ENCODE measurements at regions not wholly inside any gene's neighbourhood (a gene's known extent, or its start where the extent isn't known, plus 50 kb on each side); places are given as distances from the start of the nearest gene placed in this dataset.

- peaks cover 88% of the 10 kb centered on the region for H3K9me3 Mint-ChIP-seq
- Histone ChIP-seq H3F3A (replicated peaks; ENCODE audit: low read depth) (no peaks in the 10 kb centered on the region), H3K4me2 (no peak overlapping the region), H4K20me1 (replicated peaks; ENCODE audit: insufficient read depth) (no peaks in the 10 kb centered on the region), H3K27ac (ENCODE audit: low read depth) (no peak overlapping the region), H3K9me2 (ENCODE audit: insufficient read depth) (no peaks in the 10 kb centered on the region), H3K4me1 (ENCODE audit: insufficient read depth) (no peaks in the 10 kb centered on the region), H3K27me3 (ENCODE audit: insufficient read depth) (no peaks in the 10 kb centered on the region), H2AFZ (no peak overlapping the region), H3K79me2 (replicated peaks; ENCODE audit: insufficient read depth) (no peaks in the 10 kb centered on the region), H3K36me3 (ENCODE audit: insufficient read depth) (peaks cover 6% of the 10 kb centered on the region; the same call in 1 of the 2 replicates), H3K4me3 (no peak overlapping the region)
- DNase-seq (ENCODE audit: low spot score), result no peak
- no peak for TF ChIP-seq POLR2AphosphoS5 (IDR thresholded peaks at IDR 0.05; ENCODE audit: low read depth)
- TF ChIP-seq, protein P1, sequence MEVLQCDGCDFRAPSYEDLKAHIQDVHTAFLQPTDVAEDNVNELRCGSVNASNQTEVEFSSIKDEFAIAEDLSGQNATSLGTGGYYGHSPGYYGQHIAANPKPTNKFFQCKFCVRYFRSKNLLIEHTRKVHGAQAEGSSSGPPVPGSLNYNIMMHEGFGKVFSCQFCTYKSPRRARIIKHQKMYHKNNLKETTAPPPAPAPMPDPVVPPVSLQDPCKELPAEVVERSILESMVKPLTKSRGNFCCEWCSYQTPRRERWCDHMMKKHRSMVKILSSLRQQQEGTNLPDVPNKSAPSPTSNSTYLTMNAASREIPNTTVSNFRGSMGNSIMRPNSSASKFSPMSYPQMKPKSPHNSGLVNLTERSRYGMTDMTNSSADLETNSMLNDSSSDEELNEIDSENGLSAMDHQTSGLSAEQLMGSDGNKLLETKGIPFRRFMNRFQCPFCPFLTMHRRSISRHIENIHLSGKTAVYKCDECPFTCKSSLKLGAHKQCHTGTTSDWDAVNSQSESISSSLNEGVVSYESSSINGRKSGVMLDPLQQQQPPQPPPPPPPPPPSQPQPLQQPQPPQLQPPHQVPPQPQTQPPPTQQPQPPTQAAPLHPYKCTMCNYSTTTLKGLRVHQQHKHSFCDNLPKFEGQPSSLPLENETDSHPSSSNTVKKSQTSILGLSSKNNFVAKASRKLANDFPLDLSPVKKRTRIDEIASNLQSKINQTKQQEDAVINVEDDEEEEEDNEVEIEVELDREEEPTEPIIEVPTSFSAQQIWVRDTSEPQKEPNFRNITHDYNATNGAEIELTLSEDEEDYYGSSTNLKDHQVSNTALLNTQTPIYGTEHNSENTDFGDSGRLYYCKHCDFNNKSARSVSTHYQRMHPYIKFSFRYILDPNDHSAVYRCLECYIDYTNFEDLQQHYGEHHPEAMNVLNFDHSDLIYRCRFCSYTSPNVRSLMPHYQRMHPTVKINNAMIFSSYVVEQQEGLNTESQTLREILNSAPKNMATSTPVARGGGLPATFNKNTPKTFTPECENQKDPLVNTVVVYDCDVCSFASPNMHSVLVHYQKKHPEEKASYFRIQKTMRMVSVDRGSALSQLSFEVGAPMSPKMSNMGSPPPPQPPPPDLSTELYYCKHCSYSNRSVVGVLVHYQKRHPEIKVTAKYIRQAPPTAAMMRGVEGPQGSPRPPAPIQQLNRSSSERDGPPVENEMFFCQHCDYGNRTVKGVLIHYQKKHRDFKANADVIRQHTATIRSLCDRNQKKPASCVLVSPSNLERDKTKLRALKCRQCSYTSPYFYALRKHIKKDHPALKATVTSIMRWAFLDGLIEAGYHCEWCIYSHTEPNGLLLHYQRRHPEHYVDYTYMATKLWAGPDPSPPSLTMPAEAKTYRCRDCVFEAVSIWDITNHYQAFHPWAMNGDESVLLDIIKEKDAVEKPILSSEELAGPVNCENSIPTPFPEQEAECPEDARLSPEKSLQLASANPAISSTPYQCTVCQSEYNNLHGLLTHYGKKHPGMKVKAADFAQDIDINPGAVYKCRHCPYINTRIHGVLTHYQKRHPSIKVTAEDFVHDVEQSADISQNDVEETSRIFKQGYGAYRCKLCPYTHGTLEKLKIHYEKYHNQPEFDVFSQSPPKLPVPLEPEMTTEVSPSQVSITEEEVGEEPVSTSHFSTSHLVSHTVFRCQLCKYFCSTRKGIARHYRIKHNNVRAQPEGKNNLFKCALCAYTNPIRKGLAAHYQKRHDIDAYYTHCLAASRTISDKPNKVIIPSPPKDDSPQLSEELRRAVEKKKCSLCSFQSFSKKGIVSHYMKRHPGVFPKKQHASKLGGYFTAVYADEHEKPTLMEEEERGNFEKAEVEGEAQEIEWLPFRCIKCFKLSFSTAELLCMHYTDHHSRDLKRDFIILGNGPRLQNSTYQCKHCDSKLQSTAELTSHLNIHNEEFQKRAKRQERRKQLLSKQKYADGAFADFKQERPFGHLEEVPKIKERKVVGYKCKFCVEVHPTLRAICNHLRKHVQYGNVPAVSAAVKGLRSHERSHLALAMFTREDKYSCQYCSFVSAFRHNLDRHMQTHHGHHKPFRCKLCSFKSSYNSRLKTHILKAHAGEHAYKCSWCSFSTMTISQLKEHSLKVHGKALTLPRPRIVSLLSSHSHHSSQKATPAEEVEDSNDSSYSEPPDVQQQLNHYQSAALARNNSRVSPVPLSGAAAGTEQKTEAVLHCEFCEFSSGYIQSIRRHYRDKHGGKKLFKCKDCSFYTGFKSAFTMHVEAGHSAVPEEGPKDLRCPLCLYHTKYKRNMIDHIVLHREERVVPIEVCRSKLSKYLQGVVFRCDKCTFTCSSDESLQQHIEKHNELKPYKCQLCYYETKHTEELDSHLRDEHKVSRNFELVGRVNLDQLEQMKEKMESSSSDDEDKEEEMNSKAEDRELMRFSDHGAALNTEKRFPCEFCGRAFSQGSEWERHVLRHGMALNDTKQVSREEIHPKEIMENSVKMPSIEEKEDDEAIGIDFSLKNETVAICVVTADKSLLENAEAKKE (CRISPR knock-in tag; IDR thresholded peaks at IDR 0.05), result no peak
- TF ChIP-seq ZNF331 (CRISPR knock-in tag; IDR thresholded peaks at IDR 0.05; ENCODE audit: low read depth), result no peak
- TF ChIP-seq CTCF (conservative IDR thresholded peaks at IDR 0.05; ENCODE audit: low read depth in 2 of 2), result no peak
- TF ChIP-seq CREB1 (CRISPR knock-in tag; IDR thresholded peaks at IDR 0.05; ENCODE audit: low read depth), result no peak
- TF ChIP-seq JUNB (IDR thresholded peaks at IDR 0.05; ENCODE audit: unreplicated experiment), result no peak
- TF ChIP-seq STAT1 (IDR thresholded peaks at IDR 0.05; ENCODE audit: unreplicated experiment), result no peak
- no peak for TF ChIP-seq EZH2phosphoT487 (IDR thresholded peaks at IDR 0.05; ENCODE audit: unreplicated experiment)
- H3K27ac Mint-ChIP-seq, result no peak overlapping the region
- H3K36me3 Mint-ChIP-seq (ENCODE audit: low read depth), result peaks cover 16% of the 10 kb centered on the region; the same call in 2 of the 3 replicates
- ATAC-seq, result no peak
- H3K4me1 Mint-ChIP-seq, result no peaks in the 10 kb centered on the region
- H3K4me3 Mint-ChIP-seq, result no peak overlapping the region
- H3K27me3 Mint-ChIP-seq (ENCODE audit: insufficient read depth, low read depth, poor library complexity), result no peaks in the 10 kb centered on the region
Measured at GRCh38 chr9:103225702-103226646, 230.8 kb downstream of the CYLC2 start.
